Inferior parietal cortex (tissue), 1 donor: ENCODE measurements at regions not wholly inside any gene's neighbourhood (a gene's known extent, or its start where the extent isn't known, plus 50 kb on each side); places are given as distances from the start of the nearest gene placed in this dataset.
"Not testable (repeated sequence)": the region's sequence is repeated elsewhere in the genome, so short reads cannot be mapped to it uniquely, and the experiment has no call there.

Source experiments
- DNase-seq: peaks from one replicate; pipeline ENCODE4 v3.0.0-alpha.2; 2016; ENCODE audit errors: extremely low spot score

GRCh38 chr12:112616469-112617152 is 174.9 kb upstream of the RPH3A start:
- DNase-seq = peak; percentile 25

- DNase-seq = no peak
Observed at GRCh38 chr12:112617153-112617505, 174.4 kb upstream of the RPH3A start.

- no peak for DNase-seq
Observed at GRCh38 chr12:112627851-112628250, 163.7 kb upstream of the RPH3A start.

- not testable (repeated sequence) for DNase-seq
Observed at GRCh38 chr12:112631974-112632373, 159.6 kb upstream of the RPH3A start.

GRCh38 chr12:112635036-112635435 is 156.5 kb upstream of the RPH3A start:
- no peak for DNase-seq

- DNase-seq = no peak
Observed at GRCh38 chr12:112638420-112638819, 153.1 kb upstream of the RPH3A start.

GRCh38 chr12:112645586-112645985 is 146.0 kb upstream of the RPH3A start:
- DNase-seq = peak; percentile 31

GRCh38 chr12:112656141-112656540 is 135.4 kb upstream of the RPH3A start:
- DNase-seq = no peak

- DNase-seq = no peak
Observed at GRCh38 chr12:112664569-112664968, 127.0 kb upstream of the RPH3A start.

- no peak for DNase-seq
Observed at GRCh38 chr12:112665958-112666357, 125.6 kb upstream of the RPH3A start.

- no peak for DNase-seq
Observed at GRCh38 chr12:112671564-112671963, 120.0 kb upstream of the RPH3A start.

GRCh38 chr12:112674539-112674938 is 117.0 kb upstream of the RPH3A start:
- DNase-seq = no peak

- DNase-seq = no peak
Observed at GRCh38 chr12:112676507-112676906, 115.0 kb upstream of the RPH3A start.

- no peak for DNase-seq
Observed at GRCh38 chr12:112677050-112677765, 114.3 kb upstream of the RPH3A start.

- no peak for DNase-seq
Observed at GRCh38 chr12:112680993-112681392, 110.6 kb upstream of the RPH3A start.

GRCh38 chr12:112682586-112682985 is 109.0 kb upstream of the RPH3A start:
- DNase-seq = no peak

- no peak for DNase-seq
Observed at GRCh38 chr12:112684742-112685141, 106.8 kb upstream of the RPH3A start.

GRCh38 chr12:112685321-112685720 is 106.2 kb upstream of the RPH3A start:
- DNase-seq = peak; percentile 22

GRCh38 chr12:112686373-112686772 is 105.2 kb upstream of the RPH3A start:
- no peak for DNase-seq

- no peak for DNase-seq
Observed at GRCh38 chr12:112694065-112694464, 97.5 kb upstream of the RPH3A start.

GRCh38 chr12:112697441-112697840 is 94.1 kb upstream of the RPH3A start:
- DNase-seq = not testable (repeated sequence)

GRCh38 chr12:112705037-112705632 is 86.4 kb upstream of the RPH3A start:
- no peak for DNase-seq

GRCh38 chr12:112710414-112710813 is 81.1 kb upstream of the RPH3A start:
- DNase-seq = no peak
